ENCODE measurements at regions not wholly inside any gene's neighbourhood (a gene's known extent, or its start where the extent isn't known, plus 50 kb on each side); places are given as distances from the start of the nearest gene placed in this dataset.

- no peak for TF ChIP-seq CTCF (IDR thresholded peaks at IDR 0.05)
- no peak for TF ChIP-seq POLR2AphosphoS5 (IDR thresholded peaks at IDR 0.05)
- no peak for TF ChIP-seq POLR2A (IDR thresholded peaks at IDR 0.05; ENCODE audit: low read depth)
Measured at GRCh38 chr16:80041410-80041809, 440.9 kb upstream of the MAF start.

Measured in esophagus muscularis mucosa (tissue), 3 donors.